Right lobe of liver (tissue), 6 donors: ENCODE measurements at regions not wholly inside any gene's neighbourhood (a gene's known extent, or its start where the extent isn't known, plus 50 kb on each side); places are given as distances from the start of the nearest gene placed in this dataset.
"Not testable (repeated sequence)": the region's sequence is repeated elsewhere in the genome, so short reads cannot be mapped to it uniquely, and the experiment has no call there.

Source experiments
- ATAC-seq, 4 donors: fragments of 200-7000 bp; cut with Tn5 transposase; one replicate each; pipeline ENCODE4 v1.9.1; 2020; ENCODE audit warnings: mild to moderate bottlenecking in 4 of 4, moderate library complexity in 4 of 4
- DNase-seq, 3 donors: peaks; one replicate each; pipeline ENCODE4 v3.0.0-alpha.2; 2020
- H3K27ac ChIP-seq, 3 donors: fragments of 200-600 bp; one replicate each; pipeline ENCODE4 v1.8.0; 2022
- H3K27me3 ChIP-seq, 2 donors: fragments of 200-600 bp; one replicate each; pipeline ENCODE4 v1.8.0; 2022
- H3K36me3 ChIP-seq, 4 donors: fragments of 200-600 bp; sonication (generic) in 1 of 4; one replicate each; pipeline versions ENCODE4 v1.5.1 to v1.8.0; 2017 to 2022; ENCODE audit warnings: control low read depth in 1 of 4
- H3K4me1 ChIP-seq, 4 donors: fragments of 200-600 bp; sonication (generic) in 1 of 4; one replicate each; pipeline versions ENCODE4 v1.5.1 to v1.8.0; 2017 to 2022; ENCODE audit warnings: control low read depth in 1 of 4
- H3K4me3 ChIP-seq, 3 donors: fragments of 200-600 bp; one replicate each; pipeline ENCODE4 v1.8.0; 2022
- H3K9me3 ChIP-seq, 4 donors: fragments of 200-600 bp; sonication (generic) in 1 of 4; one replicate each; pipeline versions ENCODE4 v1.5.1 to v1.8.0; 2017 to 2022; ENCODE audit warnings: control low read depth in 1 of 4
- CTCF ChIP-seq, 4 donors: fragments of 200-600 bp in 3 of 4; fragments of 450-650 bp in 1 of 4; IDR thresholded peaks; one replicate each; pipeline versions ENCODE4 v1.5.1 to v1.8.0; 2016 to 2022; ENCODE audit warnings: antibody characterized with exemption in 4 of 4, mild to moderate bottlenecking in 2 of 4
- POLR2A ChIP-seq: fragments of 450-650 bp; IDR thresholded peaks from one replicate; pipeline ENCODE4 v1.6.1; 2017; ENCODE audit warnings: antibody characterized with exemption, mild to moderate bottlenecking
- WGBS: methylation state at CpG from one replicate; pipeline ENCODE4 v1.1.6; 2018; ENCODE audit warnings: low coverage, low lambda C conversion rate; ENCODE audit not compliant: insufficient coverage; ENCODE audit errors: missing lambda C conversion rate; 5-methylcytosine and 5-hydroxymethylcytosine counted together
- intact Hi-C, 2 donors: fragments of 100-400 bp; cut with DNase I; formaldehyde crosslinking; loops; one replicate each; pipeline versions ENCODE4 v1.11.2 to v1.14.1; 2022
- donor health status: DM: no; HTN: yes; CAD: no.
- donor health status: DM: no; HTN: no; CAD: no.
- donor health status: DM: no; HTN: no; CAD: no.
- donor health status: DM: no; HTN: yes; CAD: no.
- donor health status: DM: no; HTN: yes; CAD: no.

- Histone ChIP-seq H3K4me1 (no peaks in the 10 kb centered on the region), H3K4me3 (no peak overlapping the region), H3K27ac (no peak overlapping the region), H3K9me3 (no peaks in the 10 kb centered on the region), H3K27me3 (no peaks in the 10 kb centered on the region), H3K36me3 (no peaks in the 10 kb centered on the region)
- TF ChIP-seq CTCF (IDR thresholded peaks at IDR 0.05) = no peak
- no peak for TF ChIP-seq POLR2A
- WGBS = 67% methylated on average over 1 of the region's 1 CpG
- no peak for ATAC-seq
- intact Hi-C loops = no loop called here
- DNase-seq = no peak
These were observed 107.7 kb upstream of the VANGL1 start for GRCh38 chr1:115534106-115534505.

DNA sequence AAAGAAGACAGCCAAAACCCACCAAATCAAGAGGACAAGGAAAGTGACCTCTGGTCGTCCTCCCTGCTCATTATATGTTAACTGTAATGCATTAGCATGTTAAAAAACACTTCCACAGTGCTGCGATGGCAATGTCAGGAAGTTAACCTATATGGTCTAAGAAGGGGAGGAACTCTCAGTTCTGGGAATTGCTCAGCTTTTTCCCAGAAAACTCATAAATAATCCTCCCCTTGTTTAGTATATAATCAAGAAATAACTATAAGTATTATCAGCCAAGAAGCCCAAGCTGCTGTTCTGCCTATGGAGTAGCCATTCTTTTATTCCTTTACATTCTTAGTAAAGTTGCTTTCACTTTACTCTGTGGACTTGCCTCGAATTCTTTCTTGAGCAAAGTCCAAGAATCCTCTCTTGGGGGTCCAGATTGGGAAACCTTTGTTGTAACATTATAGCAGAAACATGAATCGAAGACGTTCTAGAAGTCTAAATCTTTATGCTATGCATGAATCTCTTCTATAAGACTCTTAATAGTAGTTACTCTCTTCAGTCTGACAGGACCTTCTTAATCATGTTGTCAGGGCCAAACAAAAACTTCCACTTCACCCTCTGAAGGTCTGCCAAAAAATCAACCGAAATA, 110.0 kb upstream of the VANGL1 start:
- intact Hi-C loops = no loop called here
- no peak for ATAC-seq
- TF ChIP-seq CTCF (IDR thresholded peaks at IDR 0.05) (no peak), POLR2A (no peak)
- Histone ChIP-seq H3K36me3 (no peaks in the 10 kb centered on the region), H3K27ac (no peak overlapping the region), H3K4me3 (no peak overlapping the region), H3K9me3 (no peaks in the 10 kb centered on the region), H3K4me1 (no peaks in the 10 kb centered on the region), H3K27me3 (no peaks in the 10 kb centered on the region)
- WGBS = 22% methylated on average over 6 of the region's 6 CpGs
- no peak for DNase-seq

GRCh38 chr1:115530407-115530806, 111.4 kb upstream of the VANGL1 start:
- ATAC-seq = no peak
- no peaks in the 10 kb centered on the region for H3K36me3 ChIP-seq
- no peak overlapping the region for H3K27ac ChIP-seq
- TF ChIP-seq POLR2A = no peak
- TF ChIP-seq CTCF (IDR thresholded peaks at IDR 0.05) = no peak
- no peaks in the 10 kb centered on the region for H3K9me3 ChIP-seq
- intact Hi-C loops = no loop called here
- no peak for DNase-seq
- H3K27me3 ChIP-seq = no peaks in the 10 kb centered on the region
- no peaks in the 10 kb centered on the region for H3K4me1 ChIP-seq
- H3K4me3 ChIP-seq = no peak overlapping the region
- 57% methylated on average over 1 of the region's 1 CpG for WGBS

DNA sequence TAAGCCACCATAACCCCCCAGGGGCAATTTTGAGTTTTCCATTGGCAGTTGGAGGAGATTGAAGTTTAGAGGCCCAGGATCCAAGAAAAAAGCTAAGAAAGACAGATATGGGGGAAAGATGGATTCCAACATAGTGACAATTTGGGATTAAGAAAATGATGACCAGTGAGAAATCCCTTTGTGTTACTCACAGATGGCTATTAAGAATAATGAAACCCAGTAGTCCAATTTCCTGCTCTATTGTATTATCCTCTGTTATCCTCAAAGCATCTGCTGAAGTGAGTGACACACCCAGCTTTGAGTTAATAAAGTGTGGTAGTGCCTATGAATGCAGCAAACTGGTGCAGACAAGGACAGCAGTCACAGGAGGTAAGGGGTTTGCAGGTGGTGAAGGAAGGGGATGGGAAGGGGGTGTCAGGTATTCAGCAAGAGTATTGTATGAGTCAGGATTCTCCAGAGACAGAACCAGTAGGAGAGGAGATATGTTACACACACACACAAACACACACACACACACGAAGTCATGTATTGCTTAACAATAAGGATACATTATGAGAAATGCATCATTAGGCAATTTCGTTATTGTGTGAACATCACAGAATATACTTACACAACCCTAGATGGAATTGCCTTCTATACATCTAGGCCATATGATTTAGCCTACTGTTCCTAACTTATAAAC, 112.4 kb upstream of the VANGL1 start:
- no peak for TF ChIP-seq CTCF (IDR thresholded peaks at IDR 0.05)
- no peak for TF ChIP-seq POLR2A
- Histone ChIP-seq H3K4me1 (no peaks in the 10 kb centered on the region), H3K36me3 (no peaks in the 10 kb centered on the region), H3K27me3 (no peaks in the 10 kb centered on the region), H3K9me3 (no peaks in the 10 kb centered on the region), H3K27ac (no peak overlapping the region), H3K4me3 (no peak overlapping the region)
- DNase-seq = no peak
- ATAC-seq = no peak
- 72% methylated on average over 2 of the region's 2 CpGs for WGBS
- intact Hi-C loops = no loop called here

GRCh38 chr1:115528336-115528735, 113.4 kb upstream of the VANGL1 start:
- 45% methylated on average over 3 of the region's 3 CpGs for WGBS

More at GRCh38 chr1:115528336-115528735, 113.4 kb upstream of the VANGL1 start:
- H3K9me3 ChIP-seq, H3K27ac ChIP-seq, H3K36me3 ChIP-seq, ATAC-seq, H3K4me1 ChIP-seq, H3K4me3 ChIP-seq, H3K27me3 ChIP-seq, DNase-seq, intact Hi-C loops: not testable (repeated sequence)
